ENCODE measurements at regions not wholly inside any gene's neighbourhood (a gene's known extent, or its start where the extent isn't known, plus 50 kb on each side); places are given as distances from the start of the nearest gene placed in this dataset.

DNA sequence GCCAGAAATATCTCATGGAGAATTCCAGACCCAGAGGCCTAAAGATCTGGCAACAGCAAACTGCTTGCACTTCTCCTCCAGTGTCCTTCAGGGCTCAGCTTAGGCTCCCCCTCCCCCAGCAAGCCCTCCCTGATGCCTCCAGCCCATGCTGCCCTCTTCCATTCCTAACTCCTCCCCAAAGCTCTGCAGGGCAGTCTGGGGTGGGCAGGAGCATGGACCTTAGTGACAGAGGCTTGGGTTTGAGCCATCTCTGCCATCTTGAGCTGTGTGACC lies 436.8 kb downstream of the PTPRU start:
- DNase-seq (ENCODE audit: low read depth): no peak

GRCh38 chr1:29672416-29673227 lies 436.3 kb downstream of the PTPRU start:
- DNase-seq (ENCODE audit: low read depth): no peak

GRCh38 chr1:29671446-29672356 lies 435.4 kb downstream of the PTPRU start:
- no peak for DNase-seq (ENCODE audit: low read depth)

DNA sequence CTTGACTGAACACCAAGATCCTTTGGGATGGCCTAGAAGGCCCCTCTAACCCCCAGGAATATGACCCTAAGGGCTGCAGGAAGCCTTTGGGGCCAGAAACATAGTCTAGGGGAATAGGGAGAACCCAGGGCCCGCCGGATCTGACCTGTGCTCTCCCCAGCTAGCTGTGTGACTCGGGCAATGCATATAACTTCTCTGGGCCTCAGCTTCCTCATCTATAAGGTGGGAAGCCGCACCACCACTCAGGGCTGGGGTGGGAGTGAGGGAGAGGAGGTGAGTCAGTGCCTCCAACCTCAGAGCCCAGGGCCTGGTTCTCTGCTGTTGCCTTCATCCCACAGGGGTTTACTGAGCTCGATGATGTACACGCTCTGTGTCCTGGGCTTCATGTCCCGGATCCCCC lies 434.4 kb downstream of the PTPRU start:
- DNase-seq (ENCODE audit: low read depth): no peak

DNA sequence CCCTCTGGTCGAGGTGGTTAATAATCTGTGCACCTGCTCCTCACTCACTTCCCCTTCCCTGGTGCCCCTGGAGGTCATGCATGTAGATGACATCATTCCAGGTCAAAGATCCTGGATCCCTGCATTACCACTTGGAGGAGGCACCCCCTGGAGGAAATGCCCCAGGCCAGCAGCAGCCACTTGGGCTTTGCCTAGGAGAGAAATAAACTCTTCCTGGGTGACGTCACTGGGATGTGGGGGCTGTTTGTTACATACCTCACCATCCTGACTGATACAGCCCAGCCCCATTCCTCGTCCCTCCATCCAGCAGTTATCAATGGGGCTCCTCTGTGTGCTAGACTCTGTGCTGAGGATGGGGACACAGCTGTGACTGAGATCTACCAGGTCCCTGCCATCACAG lies 433.6 kb downstream of the PTPRU start:
- no peak for DNase-seq (ENCODE audit: low read depth)

DNA sequence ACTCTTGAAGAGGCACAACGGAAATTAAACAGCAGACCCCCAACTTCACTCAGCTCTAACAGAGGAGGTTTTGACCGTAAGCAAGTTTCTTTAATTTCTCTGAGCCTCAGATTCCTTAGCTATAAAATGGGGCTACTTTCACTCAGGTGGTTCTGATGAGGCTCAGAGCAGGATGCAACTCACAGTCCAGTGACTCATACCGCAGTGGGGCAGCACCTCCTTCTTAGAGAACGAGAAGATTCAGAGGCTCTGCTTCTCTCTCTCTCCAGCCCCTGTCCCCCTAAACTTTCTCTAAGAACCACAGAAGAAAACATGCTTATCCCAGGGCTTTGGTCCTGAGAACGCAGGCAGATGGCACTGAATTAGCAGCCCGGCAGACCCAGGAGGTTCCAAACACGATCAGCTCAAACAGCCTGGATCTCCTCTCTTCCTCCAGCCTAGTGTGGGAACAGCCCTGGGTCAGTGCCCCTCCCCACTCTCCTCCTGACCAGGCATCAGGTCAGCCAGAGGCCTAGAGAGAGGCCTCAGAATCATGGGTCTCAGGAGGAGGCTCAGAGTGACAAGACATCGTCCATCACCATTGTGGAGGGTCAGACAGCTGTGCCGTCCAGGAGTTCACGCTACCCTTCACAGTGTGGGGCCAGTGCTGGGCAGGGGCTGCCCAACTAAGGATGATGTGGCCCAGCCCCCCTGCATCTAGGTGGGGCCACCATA lies 433.0 kb downstream of the PTPRU start:
- DNase-seq (ENCODE audit: low read depth): no peak

- DNase-seq (ENCODE audit: low read depth): no peak
Measured at GRCh38 chr1:29668551-29669157, 432.3 kb downstream of the PTPRU start.

DNA sequence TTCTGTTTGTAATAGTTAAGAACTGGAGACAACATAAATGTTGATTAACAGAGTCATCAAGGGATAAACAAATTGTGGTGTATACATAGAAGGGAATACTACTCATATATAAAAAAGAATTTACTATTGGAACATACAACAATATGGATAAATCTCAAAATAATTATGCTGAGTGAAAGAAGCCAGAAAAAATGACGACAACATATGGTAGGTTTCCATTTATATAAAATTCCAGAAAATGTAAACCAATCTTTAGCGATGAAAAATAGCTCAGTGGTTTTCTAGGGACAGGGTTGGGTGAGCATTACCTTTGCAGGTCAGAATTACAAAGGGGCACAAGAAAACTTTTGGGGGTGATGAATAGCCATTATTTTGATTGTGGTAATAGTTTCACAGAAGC lies 431.6 kb downstream of the PTPRU start:
- DNase-seq (ENCODE audit: low read depth): no peak

- no peak for DNase-seq (ENCODE audit: low read depth)
Measured at GRCh38 chr1:29664711-29665110, 428.4 kb downstream of the PTPRU start.

GRCh38 chr1:29658688-29659087 lies 422.4 kb downstream of the PTPRU start:
- DNase-seq (ENCODE audit: low read depth): no peak

GRCh38 chr1:29657816-29658215 lies 421.5 kb downstream of the PTPRU start:
- no peak for DNase-seq (ENCODE audit: low read depth)

GRCh38 chr1:29655945-29656850 lies 419.9 kb downstream of the PTPRU start:
- DNase-seq (ENCODE audit: low read depth): peak; percentile 48

- no peak for DNase-seq (ENCODE audit: low read depth)
Measured at GRCh38 chr1:29655145-29655544, 418.8 kb downstream of the PTPRU start.

DNA sequence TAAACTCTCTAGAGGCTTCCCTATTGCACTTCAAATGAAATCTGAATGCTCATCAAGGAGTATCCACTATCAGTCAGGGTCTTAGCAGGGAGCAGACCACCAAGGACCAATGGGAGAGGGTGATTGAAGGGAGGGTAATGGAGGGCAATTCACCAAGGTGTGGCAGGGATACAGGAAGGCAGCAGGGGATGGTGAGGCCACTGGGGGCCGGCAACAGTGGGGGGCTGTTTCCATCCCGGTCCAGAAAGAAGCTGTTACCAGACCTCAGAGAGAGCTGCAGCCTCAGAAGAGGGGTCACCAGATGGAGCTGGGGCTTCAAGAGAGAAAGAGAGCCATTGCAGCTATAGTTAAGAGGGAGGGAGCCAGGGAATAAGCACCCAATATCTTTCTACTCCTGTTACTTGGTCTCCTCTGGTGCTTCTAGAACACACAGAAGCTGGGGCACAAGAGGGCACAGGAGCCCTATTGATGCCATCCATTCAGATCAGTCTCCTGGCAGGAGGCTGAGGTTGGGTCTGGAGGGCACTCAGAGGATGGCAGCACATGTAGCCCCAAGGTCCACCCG lies 417.6 kb downstream of the PTPRU start:
- DNase-seq (ENCODE audit: low read depth): no peak

- no peak for DNase-seq (ENCODE audit: low read depth)
Measured at GRCh38 chr1:29653034-29653810, 416.9 kb downstream of the PTPRU start.

DNA sequence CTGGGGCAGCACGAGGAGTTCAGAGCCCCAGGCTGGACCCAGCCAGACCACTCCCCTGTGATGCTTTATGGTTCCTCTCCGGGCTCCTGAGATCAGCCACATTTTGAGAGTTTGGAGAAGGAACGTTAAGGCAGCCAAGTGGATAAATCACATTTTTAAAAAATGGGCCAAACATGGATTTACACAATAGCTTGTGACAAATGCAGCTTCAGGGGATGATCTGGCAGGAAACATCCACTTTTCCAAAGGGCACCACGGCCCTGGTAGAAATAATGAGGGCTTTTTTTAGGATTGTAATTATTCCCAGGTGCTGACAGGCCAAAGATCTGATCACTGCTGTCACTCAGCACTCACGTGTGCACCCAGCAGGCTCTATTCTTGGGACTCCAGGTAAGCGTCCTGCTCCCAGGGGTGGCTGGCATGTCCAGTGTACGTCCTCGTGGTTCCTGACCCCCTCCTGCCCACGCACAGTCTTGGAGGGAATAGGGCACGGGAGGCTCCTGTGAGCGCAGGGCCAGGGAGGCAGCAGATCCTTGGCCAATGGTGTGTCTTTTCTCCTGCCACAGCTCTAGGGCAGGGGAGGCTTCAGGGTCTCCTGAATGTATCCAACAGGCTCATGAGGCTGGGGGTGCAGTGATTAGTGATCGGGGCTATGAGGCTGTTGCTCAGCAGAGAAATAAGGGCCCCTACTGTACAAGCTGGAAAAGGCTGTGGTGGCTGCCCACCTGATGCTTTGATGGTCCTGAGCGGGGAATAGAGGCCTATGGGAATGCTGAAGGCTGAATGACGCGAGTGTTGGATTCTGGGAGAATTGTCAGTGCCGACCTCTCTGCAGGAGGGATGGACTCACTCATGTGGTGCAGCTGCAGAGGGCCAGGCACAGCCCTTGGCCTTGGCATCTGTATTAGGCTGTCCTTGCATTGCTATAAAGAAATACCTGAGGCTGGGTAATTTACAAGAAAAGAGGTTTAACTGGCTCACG lies 415.7 kb downstream of the PTPRU start:
- DNase-seq (ENCODE audit: low read depth): no peak

DNA sequence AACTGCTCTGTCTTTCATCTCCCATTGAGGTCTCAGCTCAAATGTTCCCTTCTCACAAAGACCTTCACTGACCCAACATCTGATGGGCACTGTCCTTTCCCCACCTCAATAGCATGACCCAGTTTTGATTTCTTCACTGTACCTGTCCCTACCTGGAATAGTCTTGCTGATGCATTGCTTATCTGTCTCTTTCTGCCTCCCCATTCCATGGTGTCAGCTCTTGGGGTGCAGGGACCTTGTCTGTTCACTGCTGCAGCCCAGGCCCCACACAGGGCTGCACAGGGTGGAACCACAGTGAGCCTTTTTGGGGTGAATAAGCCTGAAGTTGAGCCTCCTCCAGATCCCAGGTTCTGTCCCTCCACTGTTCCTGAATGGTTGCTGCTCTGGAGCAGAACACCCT lies 414.9 kb downstream of the PTPRU start:
- no peak for DNase-seq (ENCODE audit: low read depth)

GRCh38 chr1:29650476-29650875 lies 414.2 kb downstream of the PTPRU start:
- DNase-seq (ENCODE audit: low read depth): no peak

GRCh38 chr1:29650041-29650400 lies 413.7 kb downstream of the PTPRU start:
- DNase-seq (ENCODE audit: low read depth): peak; percentile 63

All from renal cortical epithelial cell (primary cell).